Mesenchymal stem cell (in vitro differentiated cells and primary cell): ENCODE measurements at regions not wholly inside any gene's neighbourhood (a gene's known extent, or its start where the extent isn't known, plus 50 kb on each side); places are given as distances from the start of the nearest gene placed in this dataset.

ENCODE experiments used
- DNase-seq: peaks from one replicate; pipeline ENCODE4 v3.0.0-alpha.2; 2013
- H2AFZ ChIP-seq: one replicate; pipeline ENCODE4 v1.6.1; 2013; ENCODE audit warnings: low read depth, mild to moderate bottlenecking, control low read depth, inconsistent platforms, low read length, moderate library complexity
- H2AK5ac ChIP-seq: 2 replicates; pipeline ENCODE4 v1.6.1; 2013; ENCODE audit warnings: low read length, moderate library complexity, mild to moderate bottlenecking, inconsistent platforms; ENCODE audit not compliant: severe bottlenecking
- H2BK120ac ChIP-seq: one replicate; pipeline ENCODE4 v1.6.1; 2013; ENCODE audit warnings: low read depth, mild to moderate bottlenecking, inconsistent platforms, low read length, moderate library complexity
- H2BK12ac ChIP-seq, 2 experiments: one replicate each; pipeline ENCODE4 v1.6.1; 2013; ENCODE audit warnings: inconsistent platforms in 2 of 2, low read length in 2 of 2, mild to moderate bottlenecking in 2 of 2, moderate library complexity in 2 of 2, control low read depth in 1 of 2
- H2BK15ac ChIP-seq: one replicate; pipeline ENCODE4 v1.6.1; 2013; ENCODE audit warnings: mild to moderate bottlenecking, low read depth, inconsistent platforms; ENCODE audit not compliant: poor library complexity, severe bottlenecking
- H2BK5ac ChIP-seq: 2 replicates; pipeline ENCODE4 v1.6.1; 2013; ENCODE audit warnings: low read depth, mild to moderate bottlenecking, low read length, control low read depth, inconsistent platforms; ENCODE audit not compliant: poor library complexity, severe bottlenecking
- H3K14ac ChIP-seq, 2 experiments: one replicate each; pipeline ENCODE4 v1.6.1; 2013; ENCODE audit warnings: inconsistent platforms in 2 of 2, low read length in 2 of 2, control low read depth in 1 of 2, mild to moderate bottlenecking in 1 of 2, moderate library complexity in 1 of 2
- H3K18ac ChIP-seq, 2 experiments: one replicate each; pipeline ENCODE4 v1.6.1; 2013; ENCODE audit warnings: inconsistent platforms in 2 of 2, low read length in 2 of 2, control low read depth in 1 of 2, low read depth in 1 of 2, mild to moderate bottlenecking in 1 of 2
- H3K23ac ChIP-seq, 2 experiments: one replicate each; pipeline ENCODE4 v1.6.1; 2013; ENCODE audit warnings: inconsistent platforms in 2 of 2, low read length in 2 of 2, mild to moderate bottlenecking in 2 of 2, moderate library complexity in 2 of 2, control low read depth in 1 of 2
- H3K27ac ChIP-seq: 2 replicates; pipeline ENCODE4 v1.5.1; 2013; ENCODE audit warnings: mild to moderate bottlenecking, moderate library complexity, low read length, control low read depth, inconsistent platforms; ENCODE audit not compliant: poor library complexity, severe bottlenecking
- H3K27me3 ChIP-seq, 2 experiments: 2 replicates each; pipeline versions ENCODE4 v1.6.1 to v1.7.0; 2013; ENCODE audit warnings: low read length in 2 of 2, mild to moderate bottlenecking in 2 of 2, moderate library complexity in 2 of 2, control low read depth in 1 of 2, inconsistent platforms in 1 of 2; ENCODE audit not compliant: control insufficient read depth in 1 of 2, insufficient read depth in 1 of 2
- H3K36me3 ChIP-seq, 2 experiments: 2 replicates each; pipeline versions ENCODE4 v1.6.1 to v1.7.0; 2013; ENCODE audit warnings: low read length in 2 of 2, control low read depth in 1 of 2, inconsistent platforms in 1 of 2, low read depth in 1 of 2, mild to moderate bottlenecking in 1 of 2; ENCODE audit not compliant: insufficient read depth in 2 of 2, control insufficient read depth in 1 of 2
- H3K4ac ChIP-seq, 2 experiments: one replicate each; pipeline ENCODE4 v1.6.1; 2013; ENCODE audit warnings: inconsistent platforms in 2 of 2, low read length in 2 of 2, mild to moderate bottlenecking in 2 of 2, moderate library complexity in 2 of 2, control low read depth in 1 of 2, low read depth in 1 of 2
- H3K4me1 ChIP-seq: 2 replicates; pipeline ENCODE4 v1.6.1; 2013; ENCODE audit warnings: low read depth, low read length, control low read depth; ENCODE audit not compliant: control insufficient read depth, insufficient read depth
- H3K4me2 ChIP-seq: 2 replicates; pipeline ENCODE4 v1.6.1; 2013; ENCODE audit warnings: low read length, mild to moderate bottlenecking, inconsistent platforms; ENCODE audit not compliant: poor library complexity, severe bottlenecking
- H3K4me3 ChIP-seq, 2 experiments: 2 replicates each; pipeline versions ENCODE4 v1.5.1 to v1.7.0; 2013; ENCODE audit warnings: low read length in 2 of 2, mild to moderate bottlenecking in 2 of 2, control low read depth in 1 of 2, low read depth in 1 of 2; ENCODE audit not compliant: insufficient read depth in 1 of 2
- H3K79me1 ChIP-seq: replicated peaks from 2 replicates; pipeline ENCODE4 v1.6.1; 2013; ENCODE audit warnings: mild to moderate bottlenecking, control low read depth, low read length, inconsistent platforms; ENCODE audit not compliant: poor library complexity, severe bottlenecking
- H3K9ac ChIP-seq: 2 replicates; pipeline ENCODE4 v1.7.0; 2013; ENCODE audit warnings: mild to moderate bottlenecking, low read length, moderate library complexity
- H3K9me3 ChIP-seq: 2 replicates; pipeline ENCODE4 v1.7.0; 2013; ENCODE audit warnings: mild to moderate bottlenecking, low read length; ENCODE audit not compliant: control insufficient read depth
- H4K8ac ChIP-seq: one replicate; pipeline ENCODE4 v1.6.1; 2013; ENCODE audit warnings: inconsistent platforms, mild to moderate bottlenecking, low read length, moderate library complexity
- H4K91ac ChIP-seq: one replicate; pipeline ENCODE4 v1.6.1; 2013; ENCODE audit warnings: mild to moderate bottlenecking, low read length, inconsistent platforms
- WGBS: methylation state at CpG from one replicate; pipeline ENCODE4 v1.1.7; 2013; ENCODE audit warnings: mixed read lengths; 5-methylcytosine and 5-hydroxymethylcytosine counted together

- Histone ChIP-seq H4K8ac (no peak overlapping the region), H3K27me3 (no peaks in the 10 kb centered on the region), H3K14ac (no peak overlapping the region), H4K91ac (no peak overlapping the region), H3K9ac (no peak overlapping the region), H3K36me3 (no peaks in the 10 kb centered on the region), H3K27ac (no peak overlapping the region), H3K18ac (no peak overlapping the region), H3K4me1 (peaks cover 2% of the 10 kb centered on the region), H3K4ac (no peak overlapping the region), H2BK120ac (no peak overlapping the region), H3K4me3 (no peak overlapping the region), H2AFZ (no peak overlapping the region), H2BK15ac (no peak overlapping the region), H2AK5ac (no peak overlapping the region), H3K23ac (no peak overlapping the region), H3K79me1 (no peaks in the 10 kb centered on the region), H2BK5ac (no peak overlapping the region), H3K9me3 (no peaks in the 10 kb centered on the region), H3K4me2 (no peak overlapping the region), H2BK12ac (no peak overlapping the region)
- DNase-seq, result no peak
- 92% methylated on average over 3 of the region's 4 CpGs for WGBS
These were observed 292.2 kb upstream of the MC4R start for GRCh38 chr18:60664736-60665135.

- Histone ChIP-seq H3K36me3 (no peaks in the 10 kb centered on the region), H3K4me3 (no peak overlapping the region), H3K4me2 (no peak overlapping the region), H3K14ac (no peak overlapping the region), H2AK5ac (no peak overlapping the region), H4K8ac (no peak overlapping the region), H3K79me1 (no peaks in the 10 kb centered on the region), H3K9me3 (no peaks in the 10 kb centered on the region), H3K27ac (no peak overlapping the region), H3K27me3 (no peaks in the 10 kb centered on the region), H3K4ac (no peak overlapping the region), H3K4me1 (peaks cover 2% of the 10 kb centered on the region), H4K91ac (no peak overlapping the region), H2BK12ac (no peak overlapping the region), H2AFZ (no peak overlapping the region), H2BK15ac (no peak overlapping the region), H2BK120ac (no peak overlapping the region), H3K23ac (no peak overlapping the region), H2BK5ac (no peak overlapping the region), H3K9ac (no peak overlapping the region), H3K18ac (no peak overlapping the region)
- WGBS, result no CpG with 5 or more reads among the region's 1 CpG
- no peak for DNase-seq
These were observed 294.4 kb upstream of the MC4R start for GRCh38 chr18:60667016-60667415.

GRCh38 chr18:60668583-60668982 is 296.0 kb upstream of the MC4R start:
- no peak overlapping the region for H3K14ac ChIP-seq
- 89% methylated on average over 4 of the region's 4 CpGs for WGBS
- H3K79me1 ChIP-seq, result no peaks in the 10 kb centered on the region
- H3K9me3 ChIP-seq, result no peaks in the 10 kb centered on the region
- H2BK15ac ChIP-seq, result no peak overlapping the region
- H4K8ac ChIP-seq, result no peak overlapping the region
- no peak overlapping the region for H2BK5ac ChIP-seq
- no peak overlapping the region for H4K91ac ChIP-seq
- no peaks in the 10 kb centered on the region for H3K4me1 ChIP-seq
- no peak overlapping the region for H3K27ac ChIP-seq
- H3K4me3 ChIP-seq, result no peak overlapping the region
- no peak overlapping the region for H3K4ac ChIP-seq
- H3K23ac ChIP-seq, result no peak overlapping the region
- no peak for DNase-seq
- H2BK120ac ChIP-seq, result no peak overlapping the region
- no peak overlapping the region for H2AK5ac ChIP-seq
- no peak overlapping the region for H2AFZ ChIP-seq
- H3K27me3 ChIP-seq, result no peaks in the 10 kb centered on the region
- H3K18ac ChIP-seq, result no peak overlapping the region
- no peak overlapping the region for H3K4me2 ChIP-seq
- H3K36me3 ChIP-seq, result no peaks in the 10 kb centered on the region
- no peak overlapping the region for H3K9ac ChIP-seq
- no peak overlapping the region for H2BK12ac ChIP-seq

GRCh38 chr18:60669938-60670337 is 297.4 kb upstream of the MC4R start:
- H3K4me2 ChIP-seq, result no peak overlapping the region
- no peaks in the 10 kb centered on the region for H3K36me3 ChIP-seq
- H2BK120ac ChIP-seq, result no peak overlapping the region
- H3K79me1 ChIP-seq, result no peaks in the 10 kb centered on the region
- H3K9ac ChIP-seq, result no peak overlapping the region
- H2AFZ ChIP-seq, result no peak overlapping the region
- no peak overlapping the region for H3K27ac ChIP-seq
- H2BK12ac ChIP-seq, result no peak overlapping the region
- no peak overlapping the region for H3K18ac ChIP-seq
- no peak overlapping the region for H4K91ac ChIP-seq
- H2BK15ac ChIP-seq, result no peak overlapping the region
- no peaks in the 10 kb centered on the region for H3K27me3 ChIP-seq
- H2BK5ac ChIP-seq, result no peak overlapping the region
- no peak overlapping the region for H3K14ac ChIP-seq
- H3K4me1 ChIP-seq, result no peaks in the 10 kb centered on the region
- H3K23ac ChIP-seq, result no peak overlapping the region
- H3K9me3 ChIP-seq, result no peaks in the 10 kb centered on the region
- no peak overlapping the region for H3K4ac ChIP-seq
- DNase-seq, result no peak
- H2AK5ac ChIP-seq, result no peak overlapping the region
- no peak overlapping the region for H3K4me3 ChIP-seq
- no peak overlapping the region for H4K8ac ChIP-seq
